IgD-negative memory B cell (primary cell): ENCODE measurements at regions not wholly inside any gene's neighbourhood (a gene's known extent, or its start where the extent isn't known, plus 50 kb on each side); places are given as distances from the start of the nearest gene placed in this dataset.

Experiments used
- H3K27ac Mint-ChIP-seq, 3 donors: one replicate each; pipeline ENCODE4 v1.8.0; 2020 to 2022; ENCODE audit warnings: mild to moderate bottlenecking in 3 of 3, mixed read lengths in 3 of 3, moderate library complexity in 1 of 3
- H3K27me3 Mint-ChIP-seq: one replicate; pipeline ENCODE4 v1.8.0; 2021; ENCODE audit warnings: mixed read lengths
- H3K36me3 Mint-ChIP-seq: one replicate; pipeline ENCODE4 v1.8.0; 2020; ENCODE audit warnings: mild to moderate bottlenecking, mixed read lengths
- H3K4me1 Mint-ChIP-seq, 3 donors: one replicate each; pipeline ENCODE4 v1.8.0; 2020 to 2022; ENCODE audit warnings: mixed read lengths in 3 of 3, mild to moderate bottlenecking in 1 of 3
- H3K4me3 Mint-ChIP-seq, 4 donors: one replicate each; pipeline ENCODE4 v1.8.0; 2020 to 2022; ENCODE audit warnings: mild to moderate bottlenecking in 4 of 4, mixed read lengths in 4 of 4, moderate library complexity in 3 of 4
- H3K9me3 Mint-ChIP-seq, 3 donors: one replicate each; pipeline ENCODE4 v1.8.0; 2020 to 2021; ENCODE audit warnings: mixed read lengths in 3 of 3, mild to moderate bottlenecking in 1 of 3

- Mint-ChIP-seq H3K4me1 (no peaks in the 10 kb centered on the region), H3K27ac (no peak overlapping the region), H3K9me3 (peaks cover 0 to 12% (median 1%) of the 10 kb centered on the region in 3 donors), H3K4me3 (no peak overlapping the region), H3K27me3 (no peaks in the 10 kb centered on the region), H3K36me3 (peaks cover 2% of the 10 kb centered on the region)
Observed at GRCh38 chr4:125911481-125911880, 596.7 kb downstream of the FAT4 start.

DNA sequence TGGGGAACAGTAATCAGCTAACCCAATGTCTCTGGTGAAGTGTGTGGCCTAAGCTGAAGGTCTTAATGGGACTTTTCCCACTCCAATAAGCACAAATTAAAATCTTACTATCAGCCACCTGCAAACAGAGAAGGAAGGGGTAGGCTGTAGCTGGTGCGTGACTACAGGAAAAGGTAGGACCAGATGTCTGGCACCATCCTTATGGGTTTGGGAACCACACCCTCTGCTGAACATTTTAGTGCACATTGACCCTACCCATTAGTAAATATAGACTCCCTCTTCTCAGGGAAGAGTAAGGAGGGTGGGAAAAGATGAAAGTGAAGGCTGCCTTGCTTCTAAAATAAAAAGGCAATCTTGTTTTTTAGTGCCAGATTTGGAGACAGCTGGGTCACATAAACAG lies 602.8 kb downstream of the FAT4 start:
- no peaks in the 10 kb centered on the region for H3K36me3 Mint-ChIP-seq
- H3K9me3 Mint-ChIP-seq = peaks cover 0 to 14% (median 5%) of the 10 kb centered on the region in 3 donors
- no peaks in the 10 kb centered on the region for H3K4me1 Mint-ChIP-seq
- H3K27ac Mint-ChIP-seq = no peak overlapping the region
- no peaks in the 10 kb centered on the region for H3K27me3 Mint-ChIP-seq
- H3K4me3 Mint-ChIP-seq = no peak overlapping the region

GRCh38 chr4:125928652-125929051 lies 613.9 kb downstream of the FAT4 start:
- H3K4me1 Mint-ChIP-seq = peaks cover 0 to 2% (median 0%) of the 10 kb centered on the region in 3 donors
- no peak overlapping the region for H3K27ac Mint-ChIP-seq
- H3K4me3 Mint-ChIP-seq = no peak overlapping the region
- no peaks in the 10 kb centered on the region for H3K27me3 Mint-ChIP-seq
- no peaks in the 10 kb centered on the region for H3K36me3 Mint-ChIP-seq
- peaks cover 0 to 4% (median 3%) of the 10 kb centered on the region in 3 donors for H3K9me3 Mint-ChIP-seq

DNA sequence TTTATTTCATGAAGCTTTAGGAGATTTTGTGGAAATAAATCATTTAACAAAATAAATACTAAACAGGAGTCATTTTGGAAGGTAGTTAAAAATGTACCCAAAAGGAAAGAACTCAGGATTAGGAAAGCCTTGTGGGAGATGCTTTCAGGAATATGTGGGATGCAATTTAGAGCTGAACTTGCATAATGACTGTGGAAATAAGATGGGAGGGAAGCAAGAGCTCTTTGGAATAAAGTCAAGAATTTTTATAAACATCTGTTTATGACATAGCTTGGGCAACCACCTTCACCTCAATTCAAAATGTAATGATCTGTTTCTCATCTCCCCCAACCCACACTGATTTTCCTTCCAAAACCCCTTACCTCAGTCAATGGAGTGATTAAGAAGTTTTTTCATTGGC lies 623.8 kb downstream of the FAT4 start:
- Mint-ChIP-seq H3K9me3 (peaks cover 4 to 10% (median 6%) of the 10 kb centered on the region in 3 donors), H3K27me3 (no peaks in the 10 kb centered on the region), H3K36me3 (no peaks in the 10 kb centered on the region), H3K4me1 (no peaks in the 10 kb centered on the region), H3K27ac (peak overlapping the region in 1 of 3 donors; percentile 89), H3K4me3 (no peak overlapping the region)

DNA sequence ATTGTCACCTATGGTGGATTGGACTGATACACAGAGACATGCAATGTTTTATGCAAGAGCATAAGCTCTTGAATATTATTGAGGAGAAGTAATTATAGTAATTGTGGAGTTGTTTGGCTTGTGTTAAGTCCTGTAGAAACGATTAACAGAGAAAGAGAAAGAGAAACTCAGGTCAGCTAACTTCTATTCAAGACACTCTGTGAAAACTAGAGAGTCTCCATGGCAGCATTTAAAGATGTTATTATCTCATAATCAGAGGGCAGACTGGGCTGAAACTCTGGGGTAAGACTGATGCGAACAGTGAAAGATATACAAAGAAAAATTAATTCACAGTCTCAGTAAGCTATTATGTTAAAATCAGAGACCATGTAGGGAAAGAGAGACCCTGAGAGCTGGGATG lies 625.7 kb downstream of the FAT4 start:
- Mint-ChIP-seq H3K27me3 (no peaks in the 10 kb centered on the region), H3K4me3 (no peak overlapping the region), H3K27ac (no peak overlapping the region), H3K9me3 (peaks cover 4 to 6% (median 6%) of the 10 kb centered on the region in 3 donors), H3K4me1 (no peaks in the 10 kb centered on the region), H3K36me3 (no peaks in the 10 kb centered on the region)

GRCh38 chr4:125944966-125945365 lies 630.2 kb downstream of the FAT4 start:
- no peaks in the 10 kb centered on the region for H3K27me3 Mint-ChIP-seq
- H3K27ac Mint-ChIP-seq = no peak overlapping the region
- H3K36me3 Mint-ChIP-seq = no peaks in the 10 kb centered on the region
- no peaks in the 10 kb centered on the region for H3K4me1 Mint-ChIP-seq
- H3K4me3 Mint-ChIP-seq = no peak overlapping the region
- H3K9me3 Mint-ChIP-seq = peaks cover 3 to 10% (median 8%) of the 10 kb centered on the region in 3 donors

- peaks cover 2 to 8% (median 5%) of the 10 kb centered on the region in 3 donors for H3K9me3 Mint-ChIP-seq
- H3K27ac Mint-ChIP-seq = no peak overlapping the region
- H3K27me3 Mint-ChIP-seq = no peaks in the 10 kb centered on the region
- H3K4me1 Mint-ChIP-seq = no peaks in the 10 kb centered on the region
- H3K36me3 Mint-ChIP-seq = no peaks in the 10 kb centered on the region
- no peak overlapping the region for H3K4me3 Mint-ChIP-seq
Observed at GRCh38 chr4:125948021-125948420, 633.3 kb downstream of the FAT4 start.

GRCh38 chr4:125951261-125951887 lies 636.6 kb downstream of the FAT4 start:
- H3K27ac Mint-ChIP-seq = no peak overlapping the region
- H3K36me3 Mint-ChIP-seq = no peaks in the 10 kb centered on the region
- no peak overlapping the region for H3K4me3 Mint-ChIP-seq
- peaks cover 0 to 5% (median 2%) of the 10 kb centered on the region in 3 donors for H3K9me3 Mint-ChIP-seq
- H3K4me1 Mint-ChIP-seq = no peaks in the 10 kb centered on the region
- H3K27me3 Mint-ChIP-seq = no peaks in the 10 kb centered on the region

- H3K4me1 Mint-ChIP-seq = no peaks in the 10 kb centered on the region
- H3K27me3 Mint-ChIP-seq = no peaks in the 10 kb centered on the region
- peaks cover 0 to 2% (median 0%) of the 10 kb centered on the region in 3 donors for H3K9me3 Mint-ChIP-seq
- no peak overlapping the region for H3K27ac Mint-ChIP-seq
- no peak overlapping the region for H3K4me3 Mint-ChIP-seq
- no peaks in the 10 kb centered on the region for H3K36me3 Mint-ChIP-seq
Observed at GRCh38 chr4:125952631-125953030, 637.9 kb downstream of the FAT4 start.

DNA sequence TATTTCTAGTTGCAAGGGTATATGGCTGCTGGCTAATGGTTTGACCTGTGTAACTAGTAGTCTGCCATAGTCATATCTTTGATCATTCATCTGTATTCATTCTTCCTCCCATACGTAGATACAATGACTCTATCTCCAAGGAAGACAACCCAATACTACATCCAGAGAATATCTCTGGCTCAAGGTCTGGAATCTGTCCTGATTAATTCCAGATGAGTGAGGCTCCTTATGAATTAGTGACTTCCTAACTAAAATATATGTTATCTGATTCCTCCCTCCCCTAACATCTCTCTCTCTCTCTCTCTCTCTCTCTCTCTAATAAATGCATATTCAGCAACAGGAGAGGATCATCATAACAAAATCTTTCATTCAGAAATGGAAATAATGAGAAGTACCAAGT lies 641.5 kb downstream of the FAT4 start:
- Mint-ChIP-seq H3K4me1 (no peaks in the 10 kb centered on the region), H3K27ac (no peak overlapping the region), H3K27me3 (no peaks in the 10 kb centered on the region), H3K36me3 (no peaks in the 10 kb centered on the region), H3K4me3 (no peak overlapping the region), H3K9me3 (peaks cover 0 to 4% (median 0%) of the 10 kb centered on the region in 3 donors)

- Mint-ChIP-seq H3K27me3 (no peaks in the 10 kb centered on the region), H3K36me3 (no peaks in the 10 kb centered on the region), H3K27ac (no peak overlapping the region), H3K4me1 (no peaks in the 10 kb centered on the region), H3K9me3 (peaks cover 0 to 4% (median 2%) of the 10 kb centered on the region in 3 donors), H3K4me3 (no peak overlapping the region)
Observed at GRCh38 chr4:125958519-125958918, 643.8 kb downstream of the FAT4 start.

DNA sequence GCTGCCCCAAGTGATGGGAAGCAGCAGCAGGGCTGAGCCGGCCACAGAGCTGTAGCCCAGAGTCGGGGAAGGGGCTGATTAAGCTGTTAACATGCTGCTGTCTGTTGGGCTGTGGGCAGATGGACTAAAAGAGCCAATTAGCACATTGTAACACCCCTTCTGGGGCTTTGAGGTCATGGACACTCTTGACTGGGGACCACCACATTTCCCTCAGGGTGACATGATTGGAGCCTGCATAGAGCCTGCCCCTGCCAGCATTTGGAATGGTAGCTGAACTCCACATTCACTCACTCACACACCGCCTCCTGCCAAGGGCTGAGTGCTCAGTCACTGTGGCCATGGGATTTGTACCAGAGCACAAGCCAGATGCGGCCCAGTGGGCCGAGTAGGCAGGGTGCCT lies 646.9 kb downstream of the FAT4 start:
- H3K4me1 Mint-ChIP-seq = no peaks in the 10 kb centered on the region
- H3K9me3 Mint-ChIP-seq = peaks cover 0 to 4% (median 2%) of the 10 kb centered on the region in 3 donors
- no peaks in the 10 kb centered on the region for H3K27me3 Mint-ChIP-seq
- no peak overlapping the region for H3K27ac Mint-ChIP-seq
- H3K36me3 Mint-ChIP-seq = no peaks in the 10 kb centered on the region
- H3K4me3 Mint-ChIP-seq = no peak overlapping the region

GRCh38 chr4:125975861-125976397 lies 661.2 kb downstream of the FAT4 start:
- no peaks in the 10 kb centered on the region for H3K4me1 Mint-ChIP-seq
- H3K27ac Mint-ChIP-seq = no peak overlapping the region
- H3K27me3 Mint-ChIP-seq = no peaks in the 10 kb centered on the region
- H3K4me3 Mint-ChIP-seq = no peak overlapping the region
- no peaks in the 10 kb centered on the region for H3K36me3 Mint-ChIP-seq
- peaks cover 0 to 3% (median 2%) of the 10 kb centered on the region in 3 donors for H3K9me3 Mint-ChIP-seq

DNA sequence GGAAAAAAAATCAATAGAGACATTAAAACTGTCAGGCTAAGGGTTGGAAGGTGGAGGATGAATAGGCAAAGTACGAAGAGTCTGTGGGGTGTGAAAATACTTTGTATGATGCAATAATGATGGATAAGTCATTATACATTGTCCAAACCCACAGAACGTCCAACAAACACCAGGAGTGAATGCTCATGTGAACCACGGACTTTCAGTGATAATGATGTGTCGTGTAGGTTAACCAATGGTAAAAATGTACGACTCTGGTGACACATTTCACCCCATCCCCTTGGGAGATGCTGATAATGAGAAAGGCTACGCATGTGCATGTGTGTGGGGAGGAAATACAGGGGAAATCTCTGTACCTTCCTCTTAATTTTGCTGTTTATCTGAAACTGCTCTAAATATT lies 665.2 kb downstream of the FAT4 start:
- no peaks in the 10 kb centered on the region for H3K4me1 Mint-ChIP-seq
- no peaks in the 10 kb centered on the region for H3K9me3 Mint-ChIP-seq
- H3K36me3 Mint-ChIP-seq = no peaks in the 10 kb centered on the region
- no peak overlapping the region for H3K27ac Mint-ChIP-seq
- H3K4me3 Mint-ChIP-seq = no peak overlapping the region
- H3K27me3 Mint-ChIP-seq = no peaks in the 10 kb centered on the region

DNA sequence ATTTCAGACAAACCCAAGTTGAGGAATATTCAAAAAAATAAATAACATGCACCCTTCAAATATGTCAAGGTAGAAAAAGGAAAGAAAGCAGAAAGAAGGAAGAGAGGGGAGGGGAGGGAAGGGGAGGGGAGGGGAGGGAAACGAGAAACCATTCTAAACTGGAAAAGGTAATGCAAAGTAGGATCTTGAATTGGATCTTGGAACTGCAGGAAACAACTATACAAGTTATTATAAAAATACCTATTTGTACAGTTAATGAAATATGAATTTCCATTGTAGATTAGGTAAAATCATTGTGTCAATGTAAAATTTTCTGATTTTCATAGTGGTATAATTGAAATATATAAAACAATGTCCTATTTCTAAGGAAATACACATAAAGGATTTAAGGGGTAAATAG lies 668.4 kb downstream of the FAT4 start:
- Mint-ChIP-seq H3K27me3 (no peaks in the 10 kb centered on the region), H3K9me3 (no peaks in the 10 kb centered on the region), H3K27ac (no peak overlapping the region), H3K36me3 (no peaks in the 10 kb centered on the region), H3K4me3 (no peak overlapping the region), H3K4me1 (no peaks in the 10 kb centered on the region)

GRCh38 chr4:125985856-125986255 lies 671.1 kb downstream of the FAT4 start:
- Mint-ChIP-seq H3K27me3 (no peaks in the 10 kb centered on the region), H3K4me1 (no peaks in the 10 kb centered on the region), H3K4me3 (no peak overlapping the region), H3K9me3 (peaks cover 0 to 6% (median 0%) of the 10 kb centered on the region in 3 donors), H3K27ac (no peak overlapping the region), H3K36me3 (no peaks in the 10 kb centered on the region)
